TTC549 (cell line): ENCODE measurements at regions not wholly inside any gene's neighbourhood (a gene's known extent, or its start where the extent isn't known, plus 50 kb on each side); places are given as distances from the start of the nearest gene placed in this dataset.

Experiments used
- FAIRE-seq: peaks from 2 replicates; lab custom pipeline; 2012; peaks lifted over from hg19 to GRCh38; lab: Jason Lieb, UNC

DNA sequence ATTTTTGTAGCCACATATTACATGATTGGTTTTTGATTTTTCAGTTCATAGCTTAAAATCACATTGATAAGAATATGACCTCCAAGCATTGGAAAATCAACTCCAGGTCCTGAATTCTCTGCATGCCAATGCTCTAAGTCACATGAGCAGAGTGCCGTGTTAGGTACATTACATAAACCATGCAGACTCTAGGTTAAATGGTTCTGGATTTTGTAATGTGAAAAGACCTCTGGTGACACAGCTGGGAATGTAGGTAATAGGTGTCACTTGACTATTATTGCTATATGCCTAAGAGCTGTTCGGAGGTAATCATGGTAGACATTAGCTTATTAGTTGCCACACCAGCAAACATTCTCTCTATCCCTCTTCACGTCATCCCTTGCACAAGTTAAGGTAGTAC is 231.1 kb upstream of the SALL1 start:
- FAIRE-seq, result no peak

DNA sequence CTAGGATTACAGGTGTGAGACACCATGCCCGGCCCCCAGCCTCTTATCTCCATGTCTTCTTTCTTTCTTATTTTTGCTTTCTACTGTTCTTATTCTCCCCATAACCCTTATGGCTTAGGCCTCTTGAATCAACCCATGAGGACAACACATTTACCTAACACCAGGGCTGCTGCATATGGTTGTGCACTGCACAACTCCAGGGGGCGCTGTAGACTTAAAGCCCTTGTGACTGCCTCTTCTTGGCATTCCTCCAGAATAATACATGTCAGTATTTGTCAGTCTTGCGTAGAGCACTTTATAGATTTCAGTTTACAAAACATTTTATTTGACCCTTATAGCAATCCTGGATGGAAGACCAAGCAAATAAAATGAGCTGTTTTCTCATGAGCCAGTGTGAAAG is 225.0 kb upstream of the SALL1 start:
- FAIRE-seq, result no peak

DNA sequence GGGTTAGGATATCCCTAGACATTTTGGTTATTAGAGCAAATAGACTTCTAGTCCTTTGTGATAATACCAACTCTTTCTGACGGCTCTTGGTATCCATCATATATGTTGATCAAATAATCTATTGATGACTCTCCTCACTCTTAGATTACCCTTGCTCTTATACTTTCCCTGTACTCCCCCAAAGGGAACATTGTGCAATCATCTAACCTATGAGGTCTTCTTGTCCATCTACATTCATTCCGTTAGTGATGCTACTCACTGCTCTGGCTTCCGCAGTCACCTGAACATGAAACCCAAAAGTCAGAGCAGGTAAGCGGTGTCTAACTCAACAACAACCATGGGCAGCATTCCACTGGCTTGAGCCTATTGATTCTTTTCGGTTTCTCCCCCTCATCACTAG is 223.7 kb upstream of the SALL1 start:
- FAIRE-seq, result no peak

DNA sequence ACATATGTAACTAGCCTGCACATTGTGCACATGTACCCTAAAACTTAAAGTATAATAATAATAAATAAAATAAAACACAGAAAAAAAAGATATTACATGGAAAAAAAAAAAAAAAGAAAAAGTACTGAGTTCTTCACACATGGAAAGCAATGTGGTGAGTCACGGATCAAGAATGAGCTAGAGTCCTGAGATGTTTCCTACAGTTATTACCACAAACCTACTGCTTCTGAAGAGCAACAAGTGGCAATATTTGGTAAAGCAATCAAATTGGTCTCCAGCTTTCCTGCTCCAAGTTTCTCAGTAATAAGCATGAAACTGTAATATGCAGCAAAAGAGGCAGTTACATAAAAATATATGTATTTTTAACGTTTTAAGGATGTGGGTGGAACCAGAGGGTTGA is 223.3 kb upstream of the SALL1 start:
- FAIRE-seq, result no peak

DNA sequence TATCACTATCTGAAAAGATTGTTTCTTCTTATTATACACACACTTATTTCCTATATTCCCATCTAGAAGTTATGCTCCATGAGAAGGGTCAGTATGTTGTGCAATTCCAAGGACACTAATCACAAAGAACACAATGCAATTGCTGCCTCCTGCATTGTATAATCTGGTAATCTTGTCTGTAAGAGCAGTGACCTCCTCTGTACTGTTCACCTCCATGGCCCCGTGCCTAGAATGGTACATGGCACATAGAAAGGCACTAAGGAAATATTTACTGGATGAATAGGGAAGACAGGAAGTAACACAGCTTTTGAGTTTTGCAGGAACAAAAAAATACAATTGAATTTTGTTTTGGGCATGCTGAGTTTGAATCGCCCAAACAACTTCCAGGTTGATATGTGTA is 214.6 kb upstream of the SALL1 start:
- no peak for FAIRE-seq

DNA sequence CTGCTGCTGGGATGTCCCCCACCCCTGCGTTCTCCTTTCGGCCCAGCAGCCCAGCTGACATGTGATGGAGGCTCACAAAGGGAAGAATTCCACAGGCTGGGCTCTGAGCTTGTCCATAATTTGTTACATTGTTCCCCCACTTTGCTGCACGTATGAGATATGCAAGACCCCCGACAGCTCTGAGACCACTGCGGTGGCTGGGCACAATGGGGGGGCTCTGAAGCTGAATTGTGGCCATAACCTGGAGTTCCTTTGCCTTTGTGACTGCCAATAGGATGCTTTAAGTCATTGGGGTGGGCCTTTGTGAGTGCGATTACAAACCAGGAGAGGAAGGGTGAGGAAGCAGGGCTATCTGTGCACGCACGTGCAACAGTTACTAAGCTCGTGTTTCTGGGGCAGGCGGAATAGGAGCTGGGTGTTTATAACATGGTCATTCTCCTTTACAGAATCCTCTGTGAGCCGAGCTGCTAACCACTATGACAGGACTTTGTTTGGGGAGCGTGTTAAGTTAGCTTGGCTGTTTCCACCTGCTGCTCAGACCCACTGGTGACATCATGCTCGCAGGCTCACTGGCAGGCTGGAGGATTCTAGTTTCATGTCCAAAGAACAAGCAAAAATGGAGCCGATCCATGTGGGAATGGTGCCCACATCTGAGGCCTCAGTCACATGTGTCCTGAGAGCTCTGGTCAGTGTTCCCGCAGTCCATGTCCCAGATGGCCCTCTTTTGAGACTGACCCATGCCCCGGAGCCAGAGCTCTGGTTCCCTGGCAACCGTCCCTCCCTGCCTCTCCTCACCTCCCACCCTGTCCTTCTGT is 208.3 kb upstream of the SALL1 start:
- FAIRE-seq, result no peak

DNA sequence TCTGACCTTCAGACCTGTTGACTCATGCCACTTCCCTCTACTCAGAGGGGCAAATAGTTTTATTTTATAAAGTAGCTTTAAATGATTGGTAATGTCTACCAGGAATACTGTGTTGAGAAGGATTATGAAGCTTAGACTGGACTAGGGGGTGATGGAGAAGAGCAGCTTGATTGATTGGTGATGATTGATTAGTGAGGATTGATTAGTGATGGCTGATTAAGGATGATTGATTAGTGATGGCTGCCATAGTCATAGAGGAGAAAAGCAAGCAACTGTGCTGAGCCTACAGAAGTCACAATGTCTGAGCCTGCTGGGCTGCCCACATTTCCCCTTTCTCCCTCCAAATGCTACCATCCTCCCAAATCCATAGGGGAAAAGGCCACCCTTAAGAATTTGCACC is 206.8 kb upstream of the SALL1 start:
- no peak for FAIRE-seq

DNA sequence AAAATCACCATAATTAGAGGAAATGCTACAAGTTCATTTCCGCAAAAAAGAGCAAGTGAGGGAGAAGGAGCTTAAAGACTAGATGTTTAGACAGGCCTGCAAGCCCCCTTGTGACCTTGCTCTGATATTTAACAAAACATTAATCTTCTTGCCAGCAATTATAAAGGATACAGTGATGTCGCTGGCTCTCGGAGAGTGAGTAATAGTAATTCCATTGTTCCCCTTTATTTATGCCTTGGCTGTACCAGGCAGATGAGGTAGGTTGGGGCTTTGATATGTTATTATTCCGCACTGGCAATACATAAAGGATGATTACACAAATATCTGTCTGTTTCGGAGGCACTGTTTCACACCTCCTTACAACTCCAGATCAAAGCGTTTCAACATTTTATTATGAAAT is 204.8 kb upstream of the SALL1 start:
- FAIRE-seq, result no peak

DNA sequence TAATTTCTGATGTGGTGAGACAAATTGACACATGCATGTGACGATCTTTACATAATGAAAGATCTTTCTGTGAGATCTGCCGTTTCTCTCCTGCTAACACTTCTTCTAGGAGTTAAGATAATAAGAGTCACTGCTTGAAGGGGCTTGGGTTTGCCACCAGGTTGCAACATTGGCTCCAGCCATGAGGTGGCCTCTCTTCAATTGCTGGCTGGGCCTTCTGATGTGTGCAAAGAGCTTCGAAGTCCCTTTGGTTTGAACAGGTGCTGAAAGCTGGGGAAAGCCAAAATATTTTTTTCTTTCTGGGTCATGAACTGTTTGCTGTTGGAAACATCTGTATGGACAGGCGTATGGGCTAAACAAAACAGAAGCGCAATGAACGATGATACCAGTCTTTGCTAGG is 204.1 kb upstream of the SALL1 start:
- no peak for FAIRE-seq

DNA sequence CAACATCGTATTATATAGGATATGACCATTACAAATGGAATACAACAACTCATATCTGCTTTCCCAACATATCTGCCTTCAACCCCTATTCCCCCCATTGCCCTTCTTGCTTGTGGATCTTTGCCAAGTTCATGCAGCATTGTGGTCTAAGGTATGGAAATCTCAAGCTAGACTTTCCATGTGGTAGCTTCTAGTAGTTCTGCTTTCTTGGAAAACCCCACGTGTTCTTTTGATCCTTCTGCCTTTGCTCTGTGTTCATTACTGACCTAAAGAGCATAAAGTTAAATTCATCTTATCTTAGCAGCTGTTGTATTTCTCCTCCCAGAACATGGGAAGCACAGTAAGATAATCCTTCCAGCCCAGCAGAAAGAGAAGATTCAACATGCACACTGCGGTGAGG is 202.0 kb upstream of the SALL1 start:
- no peak for FAIRE-seq

DNA sequence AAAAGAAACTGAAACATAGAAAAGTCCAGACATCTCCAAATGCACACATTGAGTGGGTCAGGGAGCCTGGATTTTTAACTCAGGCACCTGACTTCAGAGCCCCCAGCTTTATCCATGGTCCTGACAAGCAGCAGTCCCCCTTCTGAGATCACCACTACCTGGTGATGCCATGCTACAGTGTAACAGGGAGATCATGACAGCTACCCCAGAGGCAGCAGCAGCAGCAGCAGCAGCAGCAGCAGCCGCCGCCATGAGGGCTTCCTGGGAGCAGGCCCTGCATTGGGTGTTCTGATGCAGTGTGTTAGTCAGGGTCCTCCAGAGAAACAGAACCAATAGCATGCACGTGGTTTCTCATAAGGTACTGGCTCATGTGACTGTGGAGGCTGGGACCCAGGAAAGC is 198.6 kb upstream of the SALL1 start:
- FAIRE-seq, result no peak

DNA sequence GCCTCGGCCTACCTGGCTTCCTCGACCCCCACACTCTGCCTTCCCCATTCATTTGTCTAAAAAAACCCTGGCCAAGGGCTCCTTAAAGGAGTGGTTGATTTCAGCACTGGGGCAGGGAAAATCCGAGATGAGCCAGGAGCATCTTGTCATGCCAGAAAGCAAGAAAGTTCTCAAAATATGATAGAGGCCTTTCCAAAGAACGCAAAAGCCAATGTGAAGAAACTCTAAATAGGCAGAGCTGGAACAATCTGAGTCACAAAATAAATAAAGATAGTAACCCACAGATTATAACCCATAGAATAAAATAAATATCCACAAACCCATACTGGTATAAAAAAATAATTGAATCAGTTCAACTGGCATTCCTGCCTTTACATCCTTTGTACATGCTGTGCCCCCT is 192.3 kb upstream of the SALL1 start:
- no peak for FAIRE-seq

DNA sequence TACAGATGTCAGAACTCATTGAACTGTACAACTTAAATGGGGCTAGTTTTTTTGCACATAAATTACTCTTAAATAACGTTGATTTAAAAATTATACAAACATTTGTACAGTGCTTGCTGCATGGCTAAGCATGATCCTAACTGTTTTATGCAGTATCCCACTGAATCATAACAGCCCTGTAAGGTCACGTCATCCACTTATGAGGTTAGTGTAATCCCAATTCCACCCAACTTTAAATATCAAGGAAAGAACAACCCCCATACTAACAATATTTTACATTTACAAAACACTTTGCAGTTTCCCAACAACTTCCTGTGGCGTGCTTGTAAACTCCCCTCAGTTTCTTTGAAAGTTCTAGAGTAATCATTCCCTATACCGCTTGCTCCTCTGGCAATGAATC is 190.1 kb upstream of the SALL1 start:
- no peak for FAIRE-seq

DNA sequence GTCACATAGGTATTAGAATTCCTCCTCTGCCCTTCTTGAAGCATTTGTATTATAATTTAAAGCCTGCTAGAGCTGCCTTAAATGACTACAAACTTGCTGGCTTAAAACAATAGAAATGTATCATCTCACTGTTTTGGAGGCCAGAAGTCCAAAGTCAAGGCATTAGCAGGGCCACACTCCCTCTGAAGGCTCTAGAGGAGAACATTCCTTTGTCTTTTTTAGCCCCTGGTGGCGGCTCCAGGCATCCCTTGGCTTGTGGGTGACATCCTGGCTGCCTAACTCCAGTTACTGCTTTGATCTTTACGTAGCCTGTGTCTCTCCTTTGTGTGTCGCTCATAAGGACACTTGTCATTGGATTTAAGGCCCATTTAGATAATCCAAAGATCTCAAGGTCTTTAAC is 186.6 kb upstream of the SALL1 start:
- FAIRE-seq, result no peak

DNA sequence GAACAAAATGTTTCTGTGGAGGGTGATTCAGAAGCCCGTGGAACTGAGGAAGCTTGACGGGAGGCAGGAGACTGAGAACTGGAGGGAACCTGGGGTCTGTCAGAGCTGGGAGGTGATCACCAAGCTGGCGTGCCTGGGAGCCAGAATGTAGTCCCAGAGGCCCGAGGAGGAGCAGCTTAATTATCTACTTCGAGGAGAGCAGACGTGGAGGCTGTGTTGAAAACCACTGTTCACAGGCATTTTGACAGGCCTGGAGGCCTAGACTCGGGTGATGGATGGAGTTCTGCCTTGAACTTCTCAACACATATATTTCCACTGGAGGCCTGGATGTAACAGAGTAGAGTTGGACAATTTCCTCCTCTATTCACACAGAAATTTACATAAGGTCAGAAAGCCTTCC is 177.7 kb upstream of the SALL1 start:
- FAIRE-seq, result no peak

DNA sequence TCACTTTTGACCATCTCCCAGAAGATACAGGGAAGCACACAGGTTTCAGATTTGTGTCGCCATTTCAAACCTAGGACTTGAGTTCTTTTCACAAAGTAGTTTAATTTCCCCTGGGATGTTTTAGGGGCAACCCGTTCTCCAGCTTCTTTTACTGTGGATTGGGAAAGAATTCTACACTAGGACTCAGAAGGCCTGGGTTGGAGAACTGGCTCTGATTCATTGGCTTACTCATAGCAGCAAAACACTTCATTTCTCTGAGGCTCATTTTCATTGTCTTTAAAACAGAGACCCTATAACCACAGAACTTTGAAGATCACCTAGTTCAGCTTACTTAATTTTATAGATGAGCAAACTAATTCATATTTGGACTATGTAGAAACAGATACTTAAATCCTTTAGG is 175.9 kb upstream of the SALL1 start:
- FAIRE-seq, result no peak

DNA sequence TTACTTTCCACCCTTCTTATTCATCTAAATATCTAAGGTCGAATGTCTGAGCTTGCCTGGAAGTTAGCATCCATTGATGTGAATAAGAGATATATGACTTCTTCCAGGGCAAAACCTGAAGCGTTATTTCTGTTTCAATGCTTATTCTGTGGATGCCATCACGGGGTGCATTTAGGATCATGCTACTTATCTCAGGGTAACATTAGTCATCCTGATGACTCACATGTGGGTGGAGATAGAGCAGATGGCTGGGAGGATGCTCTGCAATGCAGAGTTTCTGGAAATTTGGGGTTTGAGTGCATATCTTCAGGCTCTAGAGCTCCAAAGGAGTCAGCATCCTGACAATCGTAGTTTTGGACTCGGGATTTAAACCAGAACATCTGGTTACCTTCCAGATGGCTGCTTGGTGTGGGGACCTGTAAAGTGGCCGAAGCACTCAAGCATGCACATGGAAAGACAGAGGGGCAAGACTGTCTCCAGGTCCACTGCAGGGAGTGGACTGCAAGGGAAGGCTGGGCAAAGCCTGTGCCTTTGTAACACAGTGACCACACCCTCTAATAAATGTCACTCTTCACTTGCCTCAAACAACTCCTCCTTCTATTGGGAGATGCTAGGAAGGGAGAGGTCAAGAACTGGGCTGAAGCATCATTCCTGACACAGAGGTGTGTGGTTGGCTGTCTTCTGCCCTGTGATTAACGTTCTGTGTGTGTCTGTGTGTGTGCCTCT is 175.2 kb upstream of the SALL1 start:
- FAIRE-seq, result no peak

DNA sequence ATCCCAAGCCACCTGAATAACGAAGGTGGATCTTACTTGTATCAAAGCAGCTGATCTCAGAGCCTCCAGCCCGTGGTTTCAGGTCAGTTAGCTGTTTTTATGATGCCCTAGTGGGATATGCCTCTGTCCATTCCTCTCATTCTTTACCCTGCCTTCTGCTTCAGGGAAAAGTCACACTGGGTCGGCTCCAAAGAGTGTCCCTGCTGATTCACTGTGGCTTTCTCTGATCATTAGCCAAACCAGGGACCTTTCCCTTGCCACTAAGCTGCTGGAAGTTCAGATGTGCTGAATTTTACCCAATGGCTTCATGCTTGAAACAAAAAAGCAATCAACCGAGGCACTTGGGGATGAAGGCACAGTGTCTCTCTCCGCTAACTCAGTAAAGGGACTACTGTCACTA is 170.2 kb upstream of the SALL1 start:
- no peak for FAIRE-seq

DNA sequence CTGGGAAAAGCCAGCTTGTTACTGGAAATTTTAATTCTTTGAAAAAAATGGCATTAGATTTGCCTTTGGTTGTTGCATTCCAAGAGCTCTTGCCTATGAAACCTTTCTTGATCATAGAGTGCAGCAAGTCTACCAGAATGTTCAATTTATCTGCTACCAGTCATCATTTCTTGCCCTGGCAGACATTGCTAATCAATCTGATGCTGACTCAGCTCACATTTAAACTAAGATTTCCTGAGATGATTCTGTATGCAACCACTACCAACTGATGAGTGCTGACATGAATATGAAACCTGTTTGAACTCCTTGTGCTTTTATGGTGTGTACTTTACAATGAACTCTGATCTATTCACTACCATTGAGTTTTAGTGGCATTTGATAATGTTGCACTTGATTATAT is 166.5 kb upstream of the SALL1 start:
- no peak for FAIRE-seq

DNA sequence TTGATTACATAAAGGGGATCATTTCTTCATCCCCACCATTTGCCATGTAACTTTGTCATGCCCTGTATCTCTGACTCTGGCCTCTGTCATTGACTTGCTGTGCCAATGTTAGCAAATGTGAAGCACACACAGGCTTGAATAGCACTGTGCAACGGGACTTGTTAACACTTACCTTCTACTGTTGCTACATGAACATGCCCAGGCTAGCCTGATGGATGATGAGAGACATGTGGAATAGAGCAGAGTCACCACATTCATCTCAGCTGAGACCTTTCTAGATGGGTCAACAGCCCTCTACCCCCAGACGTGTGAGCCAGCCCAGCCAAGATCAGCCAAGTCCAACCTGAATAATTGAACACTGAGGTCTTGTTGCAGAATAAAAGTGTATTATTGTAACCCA is 162.1 kb upstream of the SALL1 start:
- no peak for FAIRE-seq

DNA sequence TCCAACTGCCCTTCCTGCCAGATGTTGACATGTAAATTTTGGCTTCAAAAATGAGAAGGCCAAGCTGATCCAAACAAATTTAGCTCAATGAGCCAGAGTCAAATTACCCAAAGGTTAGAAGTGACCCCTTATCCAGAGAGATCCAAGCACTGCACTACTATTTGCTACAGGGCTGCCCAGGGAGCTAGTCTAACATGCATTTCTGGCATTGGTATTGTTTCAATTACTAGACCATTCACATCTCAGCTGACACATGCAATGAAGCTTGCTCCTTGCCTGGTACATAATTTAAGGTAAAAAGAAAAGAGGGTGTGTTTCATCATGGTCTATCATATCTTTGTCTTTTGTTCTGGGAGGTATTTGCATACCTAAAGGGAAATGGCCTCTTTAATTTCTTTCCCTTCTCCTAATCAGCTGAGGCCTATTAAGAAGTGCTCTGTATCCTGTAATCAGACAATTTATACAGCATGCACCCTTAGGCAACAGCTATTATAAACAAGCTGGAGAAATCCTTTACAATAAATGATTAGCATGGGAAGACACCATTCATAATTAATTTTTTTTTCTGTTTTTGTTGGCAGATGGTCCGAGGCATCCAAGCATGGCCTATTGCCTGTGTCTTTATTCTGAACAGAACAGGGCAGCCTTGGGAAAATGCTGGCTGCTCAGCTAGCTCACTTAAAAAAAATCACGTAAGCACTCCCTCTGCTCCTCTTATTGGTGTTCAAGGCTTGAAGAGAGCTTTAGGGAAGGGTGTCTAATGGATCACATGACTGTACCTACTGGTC is 161.5 kb upstream of the SALL1 start:
- no peak for FAIRE-seq

DNA sequence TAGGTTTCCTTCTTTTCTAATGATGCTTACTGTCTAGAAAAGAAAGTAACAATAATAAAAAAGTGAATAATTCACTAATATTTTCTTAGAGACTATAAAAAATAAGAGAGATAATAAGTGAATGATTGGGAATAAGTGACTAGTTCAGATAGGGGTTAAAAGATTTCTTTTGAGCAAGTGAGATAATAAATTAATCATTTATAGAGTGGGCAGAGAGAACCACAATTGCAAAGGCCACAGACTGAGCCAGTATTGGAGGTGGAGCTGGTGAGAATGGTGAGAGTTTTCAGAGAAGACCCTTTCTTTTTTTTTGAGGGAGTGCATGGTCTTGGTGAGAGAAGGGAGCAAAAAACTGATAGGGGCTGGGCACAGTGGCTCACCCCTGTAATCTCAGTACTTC is 159.1 kb upstream of the SALL1 start:
- FAIRE-seq, result no peak

DNA sequence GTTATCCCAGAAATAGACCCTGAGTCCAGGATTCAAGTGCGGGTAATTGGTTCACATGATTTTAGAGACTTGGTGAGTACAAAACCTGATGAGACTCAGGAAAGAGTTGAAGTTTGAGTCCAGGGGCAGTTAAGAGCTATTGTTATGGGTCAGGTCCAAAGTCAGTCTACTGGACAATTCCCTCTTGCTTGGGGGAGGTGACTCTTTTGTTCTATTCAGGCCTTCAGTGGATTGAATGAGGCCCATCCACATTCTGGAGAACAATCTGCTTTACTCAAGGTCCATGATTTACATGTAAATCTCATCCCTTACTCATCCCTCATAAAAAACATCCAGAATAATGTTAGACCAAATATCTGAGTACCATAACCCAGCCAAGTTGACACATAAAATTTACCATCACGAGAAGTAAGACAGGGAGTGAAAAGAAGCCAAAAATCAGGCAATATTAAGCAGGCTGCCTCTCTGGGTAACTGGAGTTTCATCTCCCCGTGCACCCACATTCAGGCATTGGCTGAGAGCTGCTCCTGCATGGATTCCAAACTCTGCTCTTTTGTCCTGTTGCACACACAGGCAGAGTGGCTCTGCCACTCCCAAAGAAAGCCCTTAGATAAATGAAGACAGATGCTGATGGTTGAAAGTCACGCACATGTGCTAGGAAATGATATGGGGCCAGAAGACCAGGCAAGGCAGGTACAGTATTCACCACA is 156.0 kb upstream of the SALL1 start:
- FAIRE-seq, result no peak
